WTC11 (cell line): ENCODE measurements at regions not wholly inside any gene's neighbourhood (a gene's known extent, or its start where the extent isn't known, plus 50 kb on each side); places are given as distances from the start of the nearest gene placed in this dataset.

Experiments
- ATF3 ChIP-seq: sonication (generic); formaldehyde crosslinking; conservative IDR thresholded peaks from 2 replicates; pipeline ENCODE4 v1.8.1; 2022; ENCODE audit warnings: mild to moderate bottlenecking, missing genetic modification reagents
- ATF6 ChIP-seq: sonication (generic); formaldehyde crosslinking; IDR thresholded peaks from 2 replicates; pipeline ENCODE4 v1.8.1; 2023; ENCODE audit warnings: mild to moderate bottlenecking, missing genetic modification reagents
- CTCF ChIP-seq: fragments of 200-600 bp; IDR thresholded peaks from 2 replicates; pipeline ENCODE4 v1.8.0; 2022; ENCODE audit warnings: antibody characterized with exemption
- ELF4 ChIP-seq: sonication (generic); formaldehyde crosslinking; IDR thresholded peaks from 2 replicates; pipeline ENCODE4 v1.8.1; 2022; ENCODE audit warnings: low read depth, mild to moderate bottlenecking, moderate library complexity, missing genetic modification reagents
- GABPB1 ChIP-seq: sonication (generic); formaldehyde crosslinking; IDR thresholded peaks from 2 replicates; pipeline ENCODE4 v1.8.1; 2023; ENCODE audit warnings: mild to moderate bottlenecking, missing genetic modification reagents
- HMGXB4 ChIP-seq: sonication (generic); formaldehyde crosslinking; IDR thresholded peaks from 2 replicates; pipeline ENCODE4 v1.8.1; 2023; ENCODE audit warnings: mild to moderate bottlenecking, moderate library complexity, missing genetic modification reagents
- MAX ChIP-seq: sonication (generic); formaldehyde crosslinking; IDR thresholded peaks from 2 replicates; pipeline ENCODE4 v1.8.0; 2022; ENCODE audit warnings: mild to moderate bottlenecking, missing genetic modification reagents
- NFYB ChIP-seq: sonication (generic); formaldehyde crosslinking; conservative IDR thresholded peaks from 2 replicates; pipeline ENCODE4 v1.8.0; 2022; ENCODE audit warnings: low read depth, missing genetic modification reagents
- SOX15 ChIP-seq: fragments of 250-450 bp; sonication (Bioruptor Pico); IDR thresholded peaks from 2 replicates; pipeline ENCODE4 v1.9.0; 2021; ENCODE audit warnings: mild to moderate bottlenecking
- ZBTB43 ChIP-seq: sonication (generic); formaldehyde crosslinking; IDR thresholded peaks from 2 replicates; pipeline ENCODE4 v1.8.1; 2023; ENCODE audit warnings: mild to moderate bottlenecking, missing genetic modification reagents

GRCh38 chr9:126057121-126057825, 269.4 kb upstream of the MVB12B start:
- TF ChIP-seq HMGXB4 (no peak), CTCF (no peak), SOX15 (CRISPR knock-in tag) (no peak), GABPB1 (CRISPR knock-in tag) (no peak), ATF6 (CRISPR knock-in tag) (no peak), MAX (CRISPR knock-in tag) (no peak), ATF3 (CRISPR knock-in tag) (no peak), ZBTB43 (CRISPR knock-in tag) (no peak), ELF4 (CRISPR knock-in tag) (no peak), NFYB (CRISPR knock-in tag) (no peak)
